Cardiac muscle cell (in vitro differentiated cells and primary cell): ENCODE measurements at regions not wholly inside any gene's neighbourhood (a gene's known extent, or its start where the extent isn't known, plus 50 kb on each side); places are given as distances from the start of the nearest gene placed in this dataset.

Experiments used
- DNase-seq, 2 donors: peaks; one replicate each; pipeline versions ENCODE4 v3.0.0 to v3.0.0-alpha.2; 2010 to 2017; ENCODE audit warnings: low read depth in 1 of 2, low spot score in 1 of 2
- H3K27ac ChIP-seq: fragments of 200-600 bp; sonication (generic); 2 replicates; pipeline ENCODE4 v1.5.1; 2016
- H3K27me3 ChIP-seq: fragments of 200-600 bp; sonication (generic); 2 replicates; pipeline ENCODE4 v1.6.0; 2016; ENCODE audit warnings: control low read depth
- H3K36me3 ChIP-seq: fragments of 200-600 bp; sonication (generic); 2 replicates; pipeline ENCODE4 v1.5.1; 2016; ENCODE audit warnings: control low read depth
- H3K4me1 ChIP-seq: fragments of 200-600 bp; sonication (generic); 2 replicates; pipeline ENCODE4 v1.8.1; 2017; ENCODE audit warnings: low read depth, mild to moderate bottlenecking, mixed run types
- H3K4me3 ChIP-seq: fragments of 200-600 bp; sonication (generic); 2 replicates; pipeline ENCODE4 v1.5.1; 2016; ENCODE audit warnings: mild to moderate bottlenecking
- H3K9me3 ChIP-seq: fragments of 200-600 bp; sonication (generic); 2 replicates; pipeline ENCODE4 v1.5.1; 2017; ENCODE audit warnings: low read depth, mild to moderate bottlenecking, control low read depth
- CTCF ChIP-seq: IDR thresholded peaks from 2 replicates; pipeline ENCODE4 v1.5.1; 2012; ENCODE audit warnings: low read depth, mild to moderate bottlenecking, low read length

GRCh38 chr7:121560267-121560990, 164.3 kb upstream of the FAM3C start:
- Histone ChIP-seq H3K27me3 (no peaks in the 10 kb centered on the region), H3K27ac (no peak overlapping the region), H3K36me3 (no peaks in the 10 kb centered on the region), H3K9me3 (no peaks in the 10 kb centered on the region), H3K4me3 (no peak overlapping the region), H3K4me1 (no peaks in the 10 kb centered on the region)
- TF ChIP-seq CTCF: no peak
- no peak for DNase-seq

- Histone ChIP-seq H3K27ac (no peak overlapping the region), H3K27me3 (no peaks in the 10 kb centered on the region), H3K4me3 (no peak overlapping the region), H3K36me3 (no peaks in the 10 kb centered on the region), H3K4me1 (no peaks in the 10 kb centered on the region), H3K9me3 (no peaks in the 10 kb centered on the region)
- TF ChIP-seq CTCF: no peak
- peak in 1 of 2 donors; percentile 31 for DNase-seq
These were observed 162.2 kb upstream of the FAM3C start for GRCh38 chr7:121558288-121558687.

GRCh38 chr7:121557034-121557892, 161.2 kb upstream of the FAM3C start:
- no peaks in the 10 kb centered on the region for H3K36me3 ChIP-seq
- H3K27ac ChIP-seq: no peak overlapping the region
- no peak for DNase-seq
- no peaks in the 10 kb centered on the region for H3K4me1 ChIP-seq
- H3K9me3 ChIP-seq: no peaks in the 10 kb centered on the region
- no peaks in the 10 kb centered on the region for H3K27me3 ChIP-seq
- no peak overlapping the region for H3K4me3 ChIP-seq
- TF ChIP-seq CTCF: no peak

GRCh38 chr7:121555558-121555957, 159.4 kb upstream of the FAM3C start:
- Histone ChIP-seq H3K9me3 (no peaks in the 10 kb centered on the region), H3K27ac (no peak overlapping the region), H3K4me1 (peaks cover 9% of the 10 kb centered on the region), H3K27me3 (no peaks in the 10 kb centered on the region), H3K36me3 (no peaks in the 10 kb centered on the region), H3K4me3 (no peak overlapping the region)
- DNase-seq: no peak
- no peak for TF ChIP-seq CTCF

GRCh38 chr7:121547544-121548092, 151.5 kb upstream of the FAM3C start:
- Histone ChIP-seq H3K27me3 (no peaks in the 10 kb centered on the region), H3K27ac (no peak overlapping the region)

More at GRCh38 chr7:121547544-121548092, 151.5 kb upstream of the FAM3C start:
- no peaks in the 10 kb centered on the region for H3K36me3 ChIP-seq
- peak; percentile 72 to 84 for DNase-seq
- no peaks in the 10 kb centered on the region for H3K9me3 ChIP-seq
- peak; percentile 74 for TF ChIP-seq CTCF
- no peak overlapping the region for H3K4me3 ChIP-seq
- H3K4me1 ChIP-seq: peaks cover 9% of the 10 kb centered on the region
